Stomach (tissue), 4 donors: ENCODE measurements at regions not wholly inside any gene's neighbourhood (a gene's known extent, or its start where the extent isn't known, plus 50 kb on each side); places are given as distances from the start of the nearest gene placed in this dataset.

Source experiments
- CTCF ChIP-seq, 7 experiments: fragments of 450-650 bp in 4 of 7; fragments of 200-600 bp in 3 of 7; sonication (generic) in 3 of 7; IDR thresholded peaks; one replicate each; pipeline ENCODE4 v1.5.1; 2016 to 2019; ENCODE audit warnings: antibody characterized with exemption in 7 of 7, control low read depth in 2 of 7, mild to moderate bottlenecking in 1 of 7
- POLR2A ChIP-seq, 4 donors: fragments of 450-650 bp; IDR thresholded peaks; one replicate each; pipeline ENCODE4 v1.6.1; 2016; ENCODE audit warnings: antibody characterized with exemption in 4 of 4, control low read depth in 2 of 4, mild to moderate bottlenecking in 1 of 4, moderate library complexity in 1 of 4

GRCh38 chr11:28606930-28607329, 498.7 kb downstream of the METTL15 start:
- no peak for TF ChIP-seq CTCF (IDR thresholded peaks at IDR 0.05)
- no peak for TF ChIP-seq POLR2A (IDR thresholded peaks at IDR 0.05)
